CD1c-positive myeloid dendritic cell (primary cell): ENCODE measurements at regions not wholly inside any gene's neighbourhood (a gene's known extent, or its start where the extent isn't known, plus 50 kb on each side); places are given as distances from the start of the nearest gene placed in this dataset.

ENCODE experiments used
- DNase-seq: peaks from one replicate; pipeline ENCODE4 v3.0.0-alpha.2; 2016; ENCODE audit errors: extremely low spot score

DNA sequence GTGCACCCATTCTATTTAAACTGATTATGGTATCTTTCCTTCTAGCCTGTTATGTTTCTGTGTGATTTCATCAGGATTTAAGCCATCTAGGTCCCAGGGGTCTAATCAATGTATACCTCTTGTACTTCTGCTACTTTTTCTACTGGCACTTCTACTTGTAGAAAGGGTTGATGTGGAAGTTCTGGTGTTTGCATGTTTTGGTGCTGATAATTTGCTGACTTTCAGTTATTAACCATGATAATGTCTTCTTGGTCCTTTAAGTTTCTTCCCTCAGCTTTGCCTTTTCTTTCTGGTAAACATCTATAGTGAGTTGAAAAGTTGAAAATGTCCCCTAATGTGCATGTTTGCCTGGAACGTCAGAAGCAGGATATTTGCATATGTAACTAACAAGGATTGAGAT, 390.6 kb upstream of the MAP3K7 start:
- DNase-seq = no peak

- DNase-seq = no peak
Measured at GRCh38 chr6:90976341-90976740, 389.5 kb upstream of the MAP3K7 start.

- DNase-seq = no peak
Measured at GRCh38 chr6:90975741-90976140, 388.9 kb upstream of the MAP3K7 start.

- no peak for DNase-seq
Measured at GRCh38 chr6:90973188-90973587, 386.3 kb upstream of the MAP3K7 start.

DNA sequence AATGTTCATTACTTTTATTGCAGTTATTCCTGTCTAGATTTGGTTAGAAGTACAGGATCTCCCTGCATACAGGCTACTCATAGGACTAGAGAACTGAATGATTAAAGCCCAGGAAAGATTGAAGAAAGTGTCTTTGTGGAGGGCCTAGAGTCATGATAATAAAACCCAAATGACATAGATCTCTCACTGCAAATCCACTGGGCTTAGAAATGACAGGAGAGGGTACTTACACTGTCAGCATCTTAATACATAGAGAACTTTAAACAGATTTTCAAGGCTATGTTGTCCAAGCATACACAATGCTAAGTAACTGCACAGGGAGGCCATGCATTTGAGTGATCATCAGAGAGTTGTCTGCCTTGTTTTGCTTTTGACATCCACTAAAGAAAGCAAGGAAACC, 383.8 kb upstream of the MAP3K7 start:
- no peak for DNase-seq

GRCh38 chr6:90967471-90967870, 380.6 kb upstream of the MAP3K7 start:
- no peak for DNase-seq

- no peak for DNase-seq
Measured at GRCh38 chr6:90960324-90960723, 373.5 kb upstream of the MAP3K7 start.

- DNase-seq = no peak
Measured at GRCh38 chr6:90955246-90955645, 368.4 kb upstream of the MAP3K7 start.

GRCh38 chr6:90953405-90954161, 366.7 kb upstream of the MAP3K7 start:
- DNase-seq = no peak

DNA sequence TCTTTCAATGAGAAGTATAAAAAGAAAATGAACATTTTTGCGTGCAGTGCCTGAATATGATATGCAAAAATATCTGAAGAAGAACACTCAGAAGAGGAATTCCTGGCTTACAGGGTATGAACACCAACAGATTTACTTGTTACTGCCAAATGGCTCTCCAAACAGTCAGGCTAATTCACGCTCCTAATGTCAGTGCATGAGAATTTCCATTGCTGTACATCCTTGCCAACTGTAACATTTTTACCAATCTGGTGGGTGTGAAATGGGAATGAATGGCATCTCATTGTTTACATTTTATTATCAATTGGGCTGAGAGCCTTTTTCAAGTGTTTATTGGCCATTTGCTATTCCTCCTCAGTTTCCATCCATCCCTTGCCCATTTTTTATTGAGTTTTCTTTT, 365.3 kb upstream of the MAP3K7 start:
- DNase-seq = no peak

- no peak for DNase-seq
Measured at GRCh38 chr6:90948540-90948939, 361.7 kb upstream of the MAP3K7 start.

- no peak for DNase-seq
Measured at GRCh38 chr6:90947184-90948064, 360.6 kb upstream of the MAP3K7 start.

DNA sequence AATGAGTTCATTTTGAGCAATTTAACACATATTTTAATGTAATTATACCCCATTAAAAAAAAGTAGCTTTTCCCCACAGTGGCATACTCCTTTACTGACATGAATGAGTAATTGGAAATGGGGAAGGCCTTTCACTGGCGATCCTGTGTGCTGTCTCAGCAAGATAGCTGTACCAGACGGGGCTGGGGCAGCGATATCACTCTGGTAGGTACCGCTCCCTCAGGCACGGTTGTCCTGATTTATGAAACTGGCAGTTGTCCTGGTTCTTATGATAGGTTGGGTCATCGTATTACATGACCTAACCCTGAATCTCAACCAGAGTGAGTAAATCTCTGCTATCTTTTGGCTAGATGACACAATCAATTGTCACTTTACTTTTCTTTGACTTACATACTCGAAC, 355.0 kb upstream of the MAP3K7 start:
- DNase-seq = no peak

- DNase-seq = peak; percentile 42
Measured at GRCh38 chr6:90940812-90941481, 354.1 kb upstream of the MAP3K7 start.

- DNase-seq = no peak
Measured at GRCh38 chr6:90939906-90940305, 353.0 kb upstream of the MAP3K7 start.

DNA sequence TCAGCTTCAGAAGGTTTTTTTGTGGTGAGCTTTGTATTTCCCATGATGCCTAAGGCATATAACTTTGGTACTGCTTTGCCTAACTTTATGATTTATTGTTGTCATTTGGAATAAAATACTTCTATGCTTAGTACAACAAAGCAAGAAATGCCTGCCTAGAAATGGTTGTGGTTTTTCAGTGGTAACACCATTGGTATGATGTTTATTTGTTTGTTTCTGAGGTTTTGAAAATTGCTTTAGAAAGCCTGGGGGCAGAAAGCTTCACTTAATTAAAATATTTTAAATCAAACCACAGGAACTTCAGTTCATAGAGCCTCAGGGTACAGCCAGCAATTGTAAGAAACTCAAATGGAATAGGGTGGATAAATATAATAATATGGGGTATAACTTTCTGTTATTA, 351.2 kb upstream of the MAP3K7 start:
- DNase-seq = no peak

DNA sequence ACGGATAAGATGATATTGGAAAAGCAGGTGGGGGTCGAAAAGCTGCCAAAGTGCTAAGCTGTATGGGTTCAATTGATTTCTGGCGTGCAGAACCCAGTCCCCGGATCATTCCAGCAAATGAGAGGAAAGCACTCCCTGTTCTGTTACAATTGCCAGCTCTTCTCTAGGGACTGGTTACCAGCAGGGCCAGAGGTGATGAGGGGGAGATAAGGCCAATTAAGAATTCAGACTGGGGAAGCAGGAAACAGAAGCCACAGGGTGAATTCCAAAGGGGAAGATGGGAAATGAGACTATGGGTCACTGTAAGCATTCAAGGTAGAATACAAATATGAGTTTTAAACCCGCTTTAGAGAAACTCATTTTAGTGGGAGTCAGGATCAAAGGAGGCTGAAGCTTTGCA, 349.4 kb upstream of the MAP3K7 start:
- no peak for DNase-seq

DNA sequence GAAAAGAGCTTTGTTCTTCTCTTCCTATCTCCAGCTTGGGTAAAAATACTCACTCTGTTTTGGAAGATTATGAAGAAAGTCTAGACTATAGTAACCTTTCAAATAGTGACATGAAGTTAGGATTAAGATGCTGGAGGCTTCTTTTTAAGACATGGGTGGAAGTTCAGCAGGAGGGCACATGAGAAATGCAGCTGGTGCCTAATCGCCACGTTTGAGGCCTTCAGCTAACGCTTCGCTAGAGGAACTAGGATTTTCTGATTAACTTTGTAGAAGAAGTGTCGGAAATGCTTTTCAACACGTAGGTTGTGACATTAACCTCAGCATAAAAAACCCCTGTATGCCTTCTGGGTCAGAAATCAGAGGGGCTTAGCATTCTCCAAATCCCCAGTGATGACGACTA, 348.1 kb upstream of the MAP3K7 start:
- no peak for DNase-seq

- DNase-seq = no peak
Measured at GRCh38 chr6:90934081-90934480, 347.2 kb upstream of the MAP3K7 start.

DNA sequence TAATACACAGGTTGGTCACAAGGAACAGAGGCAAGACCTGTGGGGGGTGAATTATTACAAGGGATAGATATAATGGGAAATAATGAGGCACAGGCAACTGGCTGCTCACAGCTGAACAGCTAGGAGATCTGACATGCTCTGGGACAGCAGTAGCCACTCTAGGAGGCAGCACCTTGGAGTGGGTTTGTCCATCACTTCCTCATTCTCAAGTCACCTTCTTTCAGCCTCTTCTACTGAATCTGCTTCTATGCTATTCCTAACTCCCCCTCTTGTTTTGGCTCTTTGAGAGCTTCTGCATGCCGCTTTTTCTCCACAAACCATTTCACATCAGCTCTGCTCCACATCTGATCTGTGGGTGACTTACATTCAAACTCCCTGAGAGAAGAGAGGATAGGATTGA, 345.5 kb upstream of the MAP3K7 start:
- DNase-seq = no peak

- DNase-seq = no peak
Measured at GRCh38 chr6:90928051-90928450, 341.2 kb upstream of the MAP3K7 start.

DNA sequence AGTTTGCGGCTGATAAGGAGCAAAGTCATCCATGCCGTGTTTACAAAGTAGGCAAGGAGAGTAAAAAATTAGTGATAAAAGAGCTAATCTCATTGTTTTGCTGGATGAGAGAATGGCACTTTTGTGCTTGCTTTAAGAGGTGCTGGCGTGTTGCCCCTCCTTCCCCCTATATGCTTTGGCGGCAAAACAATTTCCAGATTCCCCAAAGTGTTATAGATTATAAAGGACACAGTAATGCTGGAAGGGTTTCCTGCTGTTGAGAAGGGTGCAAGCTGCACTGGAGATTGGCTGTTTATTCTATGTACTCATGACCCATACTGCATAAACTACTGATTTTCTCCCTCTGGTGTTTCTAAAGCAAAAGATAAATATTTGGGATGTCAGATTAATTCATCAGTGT, 338.9 kb upstream of the MAP3K7 start:
- DNase-seq = no peak

- DNase-seq = no peak
Measured at GRCh38 chr6:90922325-90922724, 335.5 kb upstream of the MAP3K7 start.
